Chondrocyte (in vitro differentiated cells): ENCODE measurements at regions not wholly inside any gene's neighbourhood (a gene's known extent, or its start where the extent isn't known, plus 50 kb on each side); places are given as distances from the start of the nearest gene placed in this dataset.

Experiments
- DNase-seq: peaks from one replicate; pipeline ENCODE4 v3.0.0; 2021; ENCODE audit warnings: mixed read lengths, low spot score
- H3K27ac Mint-ChIP-seq: one replicate; pipeline ENCODE4 v1.8.0; 2021; ENCODE audit warnings: mild to moderate bottlenecking, moderate library complexity, mixed read lengths; ENCODE audit not compliant: unreplicated experiment
- H3K27me3 Mint-ChIP-seq: 2 replicates; pipeline ENCODE4 v1.8.0; 2021; ENCODE audit warnings: low read depth, mixed read lengths
- H3K36me3 Mint-ChIP-seq: 2 replicates; pipeline ENCODE4 v1.8.0; 2021; ENCODE audit warnings: low read depth, mixed read lengths
- H3K4me1 Mint-ChIP-seq: 2 replicates; pipeline ENCODE4 v1.8.0; 2021; ENCODE audit warnings: low read depth, mild to moderate bottlenecking, mixed read lengths
- H3K4me3 Mint-ChIP-seq: one replicate; pipeline ENCODE4 v1.8.0; 2021; ENCODE audit warnings: mild to moderate bottlenecking, moderate library complexity, mixed read lengths; ENCODE audit not compliant: unreplicated experiment
- H3K9me3 Mint-ChIP-seq: 2 replicates; pipeline ENCODE4 v1.8.0; 2021; ENCODE audit warnings: low read depth, mixed read lengths
- CTCF ChIP-seq: fragments of 200-600 bp; sonication (generic); IDR thresholded peaks from 2 replicates; pipeline ENCODE4 v1.5.0; 2021; ENCODE audit warnings: antibody characterized with exemption, mild to moderate bottlenecking, moderate library complexity

DNA sequence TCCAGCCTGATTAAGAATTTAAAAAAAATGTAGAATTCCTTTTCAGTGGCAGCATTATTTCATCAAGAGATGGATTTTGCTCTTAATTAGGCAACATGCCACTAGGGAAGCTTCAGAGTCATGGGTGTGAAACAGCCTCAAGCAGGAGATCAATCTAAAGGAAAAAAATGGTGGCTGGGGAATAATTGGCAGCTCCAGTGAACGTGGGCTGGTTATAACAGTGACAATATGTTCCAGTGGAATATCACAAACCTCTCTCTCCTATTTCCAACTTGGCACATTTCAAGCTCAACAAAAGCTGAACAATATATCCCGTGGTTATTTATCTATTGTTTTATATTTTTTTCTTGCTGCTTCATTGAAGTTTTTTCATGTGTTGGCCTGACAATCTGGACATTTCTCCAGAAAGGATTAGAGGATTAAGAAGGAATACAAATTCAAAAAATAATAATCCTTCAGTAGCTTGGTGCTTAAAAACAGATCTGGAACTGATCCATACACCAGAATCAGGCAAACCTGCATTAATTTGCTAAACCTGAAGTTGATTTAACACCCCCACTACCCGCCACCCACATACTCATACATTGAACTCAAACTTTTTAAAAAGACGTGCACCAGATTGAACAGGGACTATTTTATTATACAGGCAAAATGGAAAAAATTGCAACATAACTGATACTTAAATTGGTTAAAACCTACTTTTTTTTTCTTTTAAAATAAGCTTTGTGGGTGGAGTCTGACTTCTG, 255.9 kb upstream of the SPRED2 start:
- TF ChIP-seq CTCF = no peak
- H3K9me3 Mint-ChIP-seq = no peaks in the 10 kb centered on the region
- no peak for DNase-seq
- H3K36me3 Mint-ChIP-seq = no peaks in the 10 kb centered on the region
- H3K4me1 Mint-ChIP-seq = no peaks in the 10 kb centered on the region
- H3K27ac Mint-ChIP-seq = no peak overlapping the region
- no peak overlapping the region for H3K4me3 Mint-ChIP-seq
- peaks cover 22% of the 10 kb centered on the region for H3K27me3 Mint-ChIP-seq

GRCh38 chr2:65687614-65688013, 255.2 kb upstream of the SPRED2 start:
- no peak for TF ChIP-seq CTCF
- Mint-ChIP-seq H3K36me3 (no peaks in the 10 kb centered on the region), H3K27me3 (peaks cover 20% of the 10 kb centered on the region), H3K27ac (no peak overlapping the region), H3K4me1 (no peaks in the 10 kb centered on the region), H3K9me3 (no peaks in the 10 kb centered on the region), H3K4me3 (no peak overlapping the region)
- DNase-seq = no peak

GRCh38 chr2:65686928-65687521, 254.6 kb upstream of the SPRED2 start:
- Mint-ChIP-seq H3K27me3 (peaks cover 20% of the 10 kb centered on the region), H3K27ac (no peak overlapping the region), H3K4me3 (no peak overlapping the region), H3K9me3 (no peaks in the 10 kb centered on the region), H3K4me1 (no peaks in the 10 kb centered on the region), H3K36me3 (no peaks in the 10 kb centered on the region)
- peak; percentile 37 for TF ChIP-seq CTCF
- DNase-seq = no peak

DNA sequence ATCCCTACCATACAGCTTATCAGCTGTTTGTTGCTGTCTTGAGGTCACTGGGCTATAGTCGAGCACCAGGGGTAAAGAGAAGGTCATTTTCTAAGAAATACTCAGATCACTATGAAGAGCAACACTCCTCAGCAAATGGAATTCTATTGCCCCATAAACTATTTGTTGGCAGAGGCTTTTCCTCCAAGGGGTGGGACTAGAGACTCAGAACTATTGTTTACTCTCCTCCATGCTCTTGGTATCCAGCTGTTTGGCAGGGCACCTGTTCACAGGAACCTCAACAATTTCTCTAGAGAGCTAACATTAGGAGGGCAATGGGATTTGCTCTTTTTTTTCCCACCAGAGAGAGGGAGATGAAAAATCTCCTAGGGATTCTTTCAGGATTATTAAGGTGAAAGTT, 249.1 kb upstream of the SPRED2 start:
- Mint-ChIP-seq H3K4me3 (no peak overlapping the region), H3K36me3 (peaks cover 5% of the 10 kb centered on the region), H3K4me1 (peaks cover 8% of the 10 kb centered on the region), H3K27me3 (peaks cover 6% of the 10 kb centered on the region), H3K9me3 (peaks cover 8% of the 10 kb centered on the region), H3K27ac (no peak overlapping the region)
- TF ChIP-seq CTCF = no peak
- no peak for DNase-seq

DNA sequence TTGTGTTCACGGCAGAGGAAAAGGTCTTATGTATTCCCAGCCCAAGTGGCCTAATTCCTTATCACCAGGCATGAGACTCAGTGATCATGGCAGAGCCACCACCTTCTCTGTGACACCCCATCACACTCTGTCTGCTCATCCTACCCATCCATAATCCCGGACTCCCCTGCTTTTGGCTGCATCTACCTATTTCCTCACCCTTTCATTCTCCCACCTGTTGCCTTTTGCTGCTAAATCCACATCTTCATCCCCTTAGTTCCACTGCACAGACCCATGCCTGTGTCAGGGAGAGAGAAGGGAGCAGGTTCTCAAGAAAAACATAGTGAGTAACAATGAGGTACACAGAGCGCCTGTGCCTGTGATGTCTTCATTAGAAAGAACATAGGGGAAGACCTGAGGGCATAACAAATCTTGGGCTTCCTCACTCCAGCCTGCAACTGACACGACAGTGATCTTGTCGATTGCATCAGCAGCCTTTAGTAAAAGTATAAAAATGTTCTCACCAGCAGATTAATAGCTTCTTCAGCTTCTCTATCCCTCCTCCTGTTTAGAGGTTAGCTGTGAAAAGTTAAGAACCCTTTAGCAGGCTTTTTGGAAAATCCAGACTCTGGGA, 246.5 kb upstream of the SPRED2 start:
- peaks cover 3% of the 10 kb centered on the region for H3K27me3 Mint-ChIP-seq

More for the DNA sequence above, 246.5 kb upstream of the SPRED2 start:
- Mint-ChIP-seq H3K4me3 (no peak overlapping the region), H3K4me1 (peaks cover 8% of the 10 kb centered on the region), H3K9me3 (peaks cover 22% of the 10 kb centered on the region), H3K36me3 (peaks cover 13% of the 10 kb centered on the region), H3K27ac (no peak overlapping the region)
- TF ChIP-seq CTCF = no peak
- no peak for DNase-seq
